Activated CD4-positive, CD25-positive, alpha-beta regulatory T cell treated with anti-CD3 and anti-CD28 coated beads, Interleukin-2, amount 50 U/mL, for 72 hours (primary cell): ENCODE measurements at regions not wholly inside any gene's neighbourhood (a gene's known extent, or its start where the extent isn't known, plus 50 kb on each side); places are given as distances from the start of the nearest gene placed in this dataset.

Experiments used
- DNase-seq: peaks from one replicate; pipeline ENCODE4 v3.0.0; 2021

- no peak for DNase-seq
These were observed 97.4 kb downstream of the SHOX start for GRCh38 chrX:727738-728621.

- no peak for DNase-seq
These were observed 95.4 kb downstream of the SHOX start for GRCh38 chrX:725971-726370.

DNA sequence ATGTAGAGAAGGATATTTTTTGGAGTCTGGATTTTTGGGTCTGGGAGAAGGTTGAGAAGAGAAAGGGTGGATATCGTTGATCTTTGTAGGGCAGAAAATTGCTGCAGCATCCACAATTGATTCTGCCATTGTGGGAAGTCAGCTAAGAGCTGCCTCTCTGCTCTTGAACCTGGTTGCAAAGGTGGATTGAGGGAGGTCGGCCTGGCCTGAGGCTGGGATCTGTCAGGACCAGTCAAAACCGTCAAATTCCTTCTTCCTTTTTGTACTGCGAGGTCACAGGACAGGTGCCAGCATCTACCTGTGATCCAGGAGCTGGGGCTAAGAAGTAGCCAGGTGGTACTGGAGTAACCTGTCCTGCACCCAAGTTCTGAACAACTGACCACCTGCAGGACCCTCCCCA lies 93.7 kb downstream of the SHOX start:
- no peak for DNase-seq

DNA sequence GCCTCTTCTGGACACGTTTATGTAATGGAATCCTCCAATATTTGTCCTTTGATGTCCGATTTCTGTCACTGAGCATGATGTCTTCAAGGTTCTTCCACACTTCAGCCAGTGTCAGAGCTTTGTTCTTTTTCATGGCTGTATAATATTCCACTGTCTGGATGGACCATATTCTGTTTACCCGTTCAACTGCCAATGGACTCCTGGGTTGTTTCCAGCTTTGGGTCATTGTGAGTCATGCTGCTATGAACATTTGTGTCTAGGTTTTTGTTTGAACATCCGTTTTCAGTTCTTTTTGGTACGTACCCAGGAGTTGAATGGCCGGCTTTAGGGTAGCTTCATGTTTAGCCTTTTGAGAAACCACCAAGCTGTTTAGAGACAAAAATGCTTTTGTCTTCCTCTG lies 93.2 kb downstream of the SHOX start:
- DNase-seq, result no peak

DNA sequence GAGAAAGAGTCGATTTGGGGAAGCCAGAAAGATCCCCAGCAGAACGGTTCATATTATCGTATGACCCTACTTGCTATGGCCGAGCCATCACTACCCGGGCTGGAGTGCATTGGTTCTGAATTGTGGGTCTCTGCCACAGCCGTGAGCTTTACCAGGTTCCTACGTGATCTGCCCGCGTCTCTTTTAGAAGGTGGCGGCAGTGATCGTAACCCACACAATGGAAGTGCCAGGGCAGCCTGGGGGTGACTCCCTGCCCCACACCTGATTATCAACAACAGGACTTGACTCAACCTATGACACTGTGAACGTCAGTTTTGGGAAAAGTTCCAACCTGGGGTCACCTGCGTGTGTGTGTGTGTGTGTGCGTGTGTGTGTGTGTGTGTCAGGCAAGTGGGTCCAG lies 90.8 kb downstream of the SHOX start:
- no peak for DNase-seq

DNA sequence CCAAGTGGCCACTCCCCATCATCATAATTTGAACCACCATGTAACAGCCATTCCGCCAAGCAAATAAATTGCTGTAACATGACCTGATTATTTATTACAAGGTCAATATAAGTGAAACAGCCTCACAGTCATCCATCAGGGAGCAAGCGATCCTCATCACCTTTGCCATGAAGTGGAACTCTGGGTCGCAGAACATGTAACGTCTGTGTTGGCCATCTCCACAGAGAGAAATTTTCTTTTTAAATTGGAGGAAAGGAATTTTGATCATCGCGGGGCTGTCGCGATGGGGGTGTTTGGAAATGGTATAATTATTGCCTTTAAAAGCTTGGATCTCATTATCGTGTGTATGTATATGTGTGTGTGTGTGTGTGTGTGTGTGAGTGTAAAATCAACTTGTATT lies 90.2 kb downstream of the SHOX start:
- DNase-seq, result no peak

- DNase-seq, result no peak
These were observed 89.7 kb downstream of the SHOX start for GRCh38 chrX:720250-720649.

GRCh38 chrX:716136-716535 lies 85.5 kb downstream of the SHOX start:
- DNase-seq, result no peak

GRCh38 chrX:714131-714530 lies 83.5 kb downstream of the SHOX start:
- no peak for DNase-seq
